GM21367 (cell line): ENCODE measurements at regions not wholly inside any gene's neighbourhood (a gene's known extent, or its start where the extent isn't known, plus 50 kb on each side); places are given as distances from the start of the nearest gene placed in this dataset.
A peak's percentile ranks its signal among the peaks of the same experiment; 100 is the strongest.

Experiments used
- ATAC-seq: cut with Tn5 transposase; IDR thresholded peaks from one replicate; pipeline ENCODE4 v1.9.1; 2021; ENCODE audit not compliant: unreplicated experiment

- no peak for ATAC-seq
Observed at GRCh38 chr6:145318952-145319351, 416.4 kb downstream of the EPM2A start.

GRCh38 chr6:145319605-145320004, 415.7 kb downstream of the EPM2A start:
- ATAC-seq = no peak

- ATAC-seq = no peak
Observed at GRCh38 chr6:145323646-145324045, 411.7 kb downstream of the EPM2A start.

GRCh38 chr6:145327586-145327985, 407.7 kb downstream of the EPM2A start:
- ATAC-seq = no peak

- ATAC-seq = no peak
Observed at GRCh38 chr6:145329257-145329656, 406.1 kb downstream of the EPM2A start.

- ATAC-seq = no peak
Observed at GRCh38 chr6:145331066-145331465, 404.3 kb downstream of the EPM2A start.

- no peak for ATAC-seq
Observed at GRCh38 chr6:145332011-145332410, 403.3 kb downstream of the EPM2A start.

- ATAC-seq = no peak
Observed at GRCh38 chr6:145336119-145336518, 399.2 kb downstream of the EPM2A start.

GRCh38 chr6:145339089-145339488, 396.2 kb downstream of the EPM2A start:
- no peak for ATAC-seq

GRCh38 chr6:145340256-145340655, 395.1 kb downstream of the EPM2A start:
- no peak for ATAC-seq

GRCh38 chr6:145345094-145345493, 390.2 kb downstream of the EPM2A start:
- ATAC-seq = no peak

GRCh38 chr6:145347216-145347615, 388.1 kb downstream of the EPM2A start:
- no peak for ATAC-seq

- peak; percentile 71 for ATAC-seq
Observed at GRCh38 chr6:145349950-145350510, 385.3 kb downstream of the EPM2A start.

- no peak for ATAC-seq
Observed at GRCh38 chr6:145350928-145351327, 384.4 kb downstream of the EPM2A start.

GRCh38 chr6:145352382-145353080, 382.8 kb downstream of the EPM2A start:
- no peak for ATAC-seq

- ATAC-seq = no peak
Observed at GRCh38 chr6:145360865-145361264, 374.5 kb downstream of the EPM2A start.

GRCh38 chr6:145367149-145367548, 368.2 kb downstream of the EPM2A start:
- ATAC-seq = no peak

GRCh38 chr6:145368075-145368474, 367.2 kb downstream of the EPM2A start:
- ATAC-seq = no peak

GRCh38 chr6:145370559-145370958, 364.8 kb downstream of the EPM2A start:
- ATAC-seq = no peak

- ATAC-seq = peak; percentile 99
Observed at GRCh38 chr6:145372671-145373151, 362.6 kb downstream of the EPM2A start.

GRCh38 chr6:145373826-145374225, 361.5 kb downstream of the EPM2A start:
- no peak for ATAC-seq

GRCh38 chr6:145374570-145374969, 360.8 kb downstream of the EPM2A start:
- no peak for ATAC-seq

- ATAC-seq = no peak
Observed at GRCh38 chr6:145375502-145375901, 359.8 kb downstream of the EPM2A start.
